NCI-H1417 (cell line): ENCODE measurements at regions not wholly inside any gene's neighbourhood (a gene's known extent, or its start where the extent isn't known, plus 50 kb on each side); places are given as distances from the start of the nearest gene placed in this dataset.

ENCODE experiments used
- DNase-seq, 3 experiments: peaks; one replicate each; lab custom pipeline; 2025; lab: John Stamatoyannopoulos, UW

- no peak for DNase-seq
Observed at GRCh38 chr7:35536396-35536826, 158.5 kb downstream of the HERPUD2 start.

- no peak for DNase-seq
Observed at GRCh38 chr7:35533902-35534301, 161.0 kb downstream of the HERPUD2 start.

GRCh38 chr7:35530124-35531109 lies 164.5 kb downstream of the HERPUD2 start:
- no peak for DNase-seq

GRCh38 chr7:35529713-35530112 lies 165.2 kb downstream of the HERPUD2 start:
- DNase-seq = no peak

GRCh38 chr7:35528381-35528977 lies 166.5 kb downstream of the HERPUD2 start:
- DNase-seq = no peak

- DNase-seq = no peak
Observed at GRCh38 chr7:35526645-35527044, 168.3 kb downstream of the HERPUD2 start.

- DNase-seq = no peak
Observed at GRCh38 chr7:35524112-35524804, 170.7 kb downstream of the HERPUD2 start.

GRCh38 chr7:35523292-35523691 lies 171.6 kb downstream of the HERPUD2 start:
- DNase-seq = no peak

GRCh38 chr7:35522697-35523096 lies 172.2 kb downstream of the HERPUD2 start:
- no peak for DNase-seq

GRCh38 chr7:35521941-35522340 lies 173.0 kb downstream of the HERPUD2 start:
- DNase-seq = no peak

- no peak for DNase-seq
Observed at GRCh38 chr7:35520810-35521625, 173.9 kb downstream of the HERPUD2 start.

- peak; percentile 56 to 90 (median 63) for DNase-seq
Observed at GRCh38 chr7:35519971-35520809, 174.7 kb downstream of the HERPUD2 start.

GRCh38 chr7:35518767-35519166 lies 176.2 kb downstream of the HERPUD2 start:
- DNase-seq = peak in 1 of 3 experiments; percentile 33

GRCh38 chr7:35516498-35516897 lies 178.4 kb downstream of the HERPUD2 start:
- no peak for DNase-seq

GRCh38 chr7:35513828-35514227 lies 181.1 kb downstream of the HERPUD2 start:
- DNase-seq = no peak

GRCh38 chr7:35513195-35513594 lies 181.7 kb downstream of the HERPUD2 start:
- DNase-seq = no peak

GRCh38 chr7:35512716-35513115 lies 182.2 kb downstream of the HERPUD2 start:
- DNase-seq = no peak

GRCh38 chr7:35508623-35509400 lies 186.1 kb downstream of the HERPUD2 start:
- DNase-seq = no peak

GRCh38 chr7:35505066-35505465 lies 189.9 kb downstream of the HERPUD2 start:
- DNase-seq = peak in 1 of 3 experiments; percentile 34

- no peak for DNase-seq
Observed at GRCh38 chr7:35504365-35504764, 190.6 kb downstream of the HERPUD2 start.
